GM19328 (cell line): ENCODE measurements at regions not wholly inside any gene's neighbourhood (a gene's known extent, or its start where the extent isn't known, plus 50 kb on each side); places are given as distances from the start of the nearest gene placed in this dataset.

Experiments used
- ATAC-seq: cut with Tn5 transposase; IDR thresholded peaks from one replicate; pipeline ENCODE4 v1.9.1; 2021; ENCODE audit warnings: mild to moderate bottlenecking, moderate library complexity; ENCODE audit not compliant: unreplicated experiment

DNA sequence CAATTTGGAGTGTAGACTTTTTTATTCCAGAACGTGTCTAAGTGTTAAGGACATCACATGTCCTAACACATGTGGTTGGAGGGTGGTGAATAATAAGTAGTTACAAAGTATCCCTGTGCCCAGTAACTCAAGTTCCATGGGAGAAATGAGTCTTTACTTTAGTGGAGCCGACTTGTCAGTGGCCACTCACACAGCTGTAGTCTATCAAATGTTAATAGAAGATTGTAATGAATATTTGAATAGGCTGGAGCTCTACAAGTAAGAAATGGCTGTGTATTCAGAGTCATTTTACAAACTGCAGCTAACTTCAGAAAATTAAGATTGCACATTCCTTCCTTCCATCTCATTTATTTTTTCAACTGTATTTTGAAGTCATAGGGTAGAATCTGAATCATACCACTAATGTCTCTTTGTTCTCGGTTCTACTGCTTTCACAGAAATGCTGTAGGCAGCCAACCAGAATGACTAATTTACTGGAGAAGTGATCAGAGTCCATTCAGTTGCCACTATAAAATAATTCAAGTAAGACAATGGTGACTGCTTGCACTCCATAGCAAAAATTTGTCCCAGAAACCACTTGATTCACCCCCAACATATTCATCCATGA, 394.8 kb downstream of the NR2F1-AS1 start:
- ATAC-seq, result no peak

DNA sequence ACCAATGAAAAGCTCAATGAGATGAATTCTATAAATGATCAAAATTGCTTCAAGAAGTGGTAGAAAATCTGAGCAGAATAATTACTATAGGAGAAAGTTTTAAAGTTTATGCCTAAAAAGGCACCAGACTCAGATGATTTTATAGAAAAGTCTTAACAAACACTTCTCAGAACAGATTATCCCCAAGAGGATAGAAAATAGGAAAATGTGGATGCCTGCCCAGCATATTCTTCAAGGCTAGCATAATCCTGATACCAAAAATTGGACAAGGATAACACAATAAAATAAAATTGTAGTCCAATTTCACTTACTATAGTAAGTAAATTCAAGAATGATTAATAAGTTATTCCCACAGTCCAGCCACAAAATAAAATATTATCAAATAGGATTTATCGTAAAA, 397.0 kb downstream of the NR2F1-AS1 start:
- ATAC-seq, result no peak

DNA sequence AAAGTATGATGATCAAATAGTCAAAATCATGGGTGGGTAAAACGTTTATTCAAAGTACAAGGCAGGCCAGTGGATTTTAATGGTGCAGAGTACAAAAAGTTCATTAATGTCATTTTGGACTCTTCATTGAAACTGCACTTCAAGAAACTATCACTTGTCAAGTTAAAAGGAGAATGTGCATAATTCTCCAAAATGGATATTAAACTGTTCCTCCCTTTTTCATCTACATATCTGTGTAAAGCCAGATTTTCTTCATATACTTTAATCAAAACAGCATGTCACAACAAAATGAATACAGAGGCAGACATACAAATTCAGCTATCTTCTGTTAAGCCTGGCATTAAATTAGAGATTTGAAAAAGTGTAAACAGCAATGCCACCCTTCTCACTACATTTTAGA, 401.6 kb downstream of the NR2F1-AS1 start:
- no peak for ATAC-seq

DNA sequence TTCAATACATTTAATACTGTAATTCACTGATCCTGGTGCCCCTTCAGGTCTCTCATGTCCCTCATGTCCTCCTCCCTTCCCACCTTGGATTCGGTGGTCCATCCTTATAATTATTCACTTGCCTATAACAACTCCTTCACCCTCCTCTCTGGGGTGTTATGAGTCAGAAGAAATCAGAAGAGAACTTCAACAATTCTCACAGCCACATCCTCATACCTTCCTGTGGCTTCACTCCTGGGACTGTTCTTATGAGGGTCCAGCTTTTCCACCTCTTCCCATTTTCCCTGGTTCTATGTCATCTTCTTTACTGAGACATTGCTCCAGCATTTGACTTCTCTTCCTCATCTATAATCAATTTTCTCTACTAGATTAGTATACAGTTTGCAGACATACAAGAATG, 406.1 kb downstream of the NR2F1-AS1 start:
- ATAC-seq, result no peak

DNA sequence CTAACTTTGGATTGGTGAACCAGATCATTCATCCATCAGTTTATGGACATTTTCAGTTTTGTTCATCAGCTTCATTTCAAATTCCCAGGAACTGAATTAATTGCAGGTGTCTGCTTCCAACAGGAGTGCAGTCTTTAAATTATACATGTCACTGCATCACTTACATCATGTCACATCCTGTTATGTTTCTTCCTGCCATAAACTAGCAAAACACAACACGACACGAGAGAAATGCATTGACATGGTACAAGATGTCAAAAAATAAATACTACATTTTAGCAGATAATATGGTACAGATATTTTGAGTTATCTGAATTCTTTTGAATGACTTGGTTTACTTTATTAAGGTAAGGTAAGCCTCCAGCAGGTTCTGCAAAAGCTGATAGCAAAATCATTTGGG, 415.5 kb downstream of the NR2F1-AS1 start:
- no peak for ATAC-seq

DNA sequence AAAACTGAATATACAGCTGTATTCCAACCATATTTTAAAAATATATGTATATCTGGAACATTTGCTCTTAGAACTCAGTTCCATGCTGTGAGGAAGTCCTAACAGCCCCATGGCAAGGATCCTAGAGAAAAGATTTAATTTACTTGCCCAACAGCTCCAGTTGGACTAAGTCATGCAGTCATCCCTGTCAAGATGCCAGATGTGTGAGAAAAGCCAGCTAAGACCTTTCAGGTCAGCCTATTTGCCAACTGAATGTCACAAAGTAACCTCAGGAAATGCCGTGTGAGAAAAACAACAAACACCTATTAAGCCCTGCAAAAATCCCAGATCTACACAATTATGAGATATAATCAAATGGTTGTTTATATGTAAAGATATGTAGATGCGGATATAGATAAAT, 416.3 kb downstream of the NR2F1-AS1 start:
- no peak for ATAC-seq

DNA sequence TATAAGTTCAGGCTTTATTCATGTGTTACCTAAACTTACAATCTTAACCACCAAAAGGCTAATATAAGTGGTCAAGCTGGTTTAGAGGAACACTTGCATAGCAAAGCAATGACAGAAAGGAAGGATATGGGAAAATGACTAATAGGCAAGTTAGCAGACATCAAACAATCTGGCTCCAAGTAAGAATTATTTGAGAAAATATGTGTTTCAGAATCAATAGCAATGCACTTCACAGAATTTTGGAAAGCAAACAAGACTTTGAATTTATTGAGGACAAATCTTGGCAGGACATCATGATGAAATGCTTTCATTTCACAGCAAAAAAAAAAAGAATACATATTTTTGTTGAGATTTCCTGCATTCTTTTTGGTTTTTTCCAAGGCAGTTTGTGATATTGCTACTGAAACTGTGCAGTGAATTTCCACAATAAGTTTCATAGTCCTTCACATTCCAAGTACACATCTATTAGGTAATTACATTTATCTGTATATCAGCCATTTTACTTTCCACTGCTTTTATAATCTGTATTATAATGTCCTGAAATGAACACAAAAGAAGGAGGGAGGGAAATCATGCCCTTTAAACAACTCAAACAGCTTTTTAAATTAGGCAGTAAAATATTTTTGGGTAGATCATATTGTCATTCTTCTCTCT, 417.9 kb downstream of the NR2F1-AS1 start:
- no peak for ATAC-seq

DNA sequence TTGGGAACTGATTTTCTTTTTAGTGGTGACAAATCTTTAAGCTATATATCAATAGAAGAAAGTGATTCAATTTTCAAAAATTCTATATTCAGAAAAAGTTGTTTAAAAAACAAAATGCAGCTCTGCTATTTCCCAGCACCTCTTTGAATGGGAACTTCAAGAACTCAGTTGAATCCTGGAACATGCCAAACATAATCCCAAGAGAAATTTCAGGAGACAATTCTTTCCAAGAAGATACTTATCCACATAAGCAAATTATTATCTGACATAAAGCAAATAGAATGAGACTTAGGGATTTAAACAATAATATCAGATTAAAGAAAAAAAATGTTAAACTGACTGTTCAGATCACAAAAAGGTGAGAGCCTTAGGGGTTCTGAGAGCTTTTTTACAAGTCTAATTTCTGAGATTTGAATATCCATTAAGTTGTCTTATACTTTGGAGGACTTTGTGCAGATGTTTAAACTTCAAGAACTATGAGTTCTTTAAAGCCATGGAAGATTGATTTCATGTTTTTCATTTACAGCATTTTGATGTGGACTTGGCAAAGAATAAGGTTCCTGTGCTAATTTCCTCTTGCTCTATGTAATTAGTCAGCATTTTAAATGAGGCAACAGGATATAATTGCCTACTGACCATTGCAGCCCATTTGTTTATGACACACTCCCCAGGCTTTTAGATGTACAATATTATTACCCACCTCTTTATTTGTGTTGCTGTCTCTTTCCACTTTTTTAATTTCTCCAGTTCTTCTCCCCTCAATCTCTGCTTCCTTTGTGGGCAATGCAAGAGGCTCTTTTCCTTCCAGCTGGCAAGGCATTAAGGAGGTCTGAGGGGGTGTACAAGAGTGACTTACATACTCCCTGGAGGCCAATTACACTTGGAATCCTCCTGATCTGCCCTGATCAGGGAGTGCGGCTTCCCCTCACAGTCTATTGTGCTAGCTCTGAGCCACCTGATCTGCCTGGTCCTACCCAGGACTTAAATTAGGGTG, 419.1 kb downstream of the NR2F1-AS1 start:
- no peak for ATAC-seq

DNA sequence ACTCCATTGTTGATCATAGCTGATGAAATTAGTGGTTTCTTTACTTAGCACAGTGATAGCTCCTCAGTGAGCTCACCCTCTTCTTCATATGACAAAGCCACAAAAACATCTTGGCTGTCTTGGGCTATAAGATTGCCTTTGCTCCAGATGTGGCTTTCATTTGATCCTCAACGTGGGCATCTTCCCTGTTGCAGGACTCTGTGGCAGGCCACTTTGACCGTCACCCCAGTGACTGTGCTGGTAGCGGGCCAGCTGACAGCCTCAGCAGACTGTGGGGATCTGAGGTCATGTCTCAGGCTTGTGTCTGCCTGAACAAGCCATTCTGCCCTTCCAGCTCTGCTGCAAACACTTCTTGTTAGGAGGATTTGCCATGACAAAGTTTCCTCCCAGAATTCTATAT, 422.2 kb downstream of the NR2F1-AS1 start:
- ATAC-seq, result no peak

DNA sequence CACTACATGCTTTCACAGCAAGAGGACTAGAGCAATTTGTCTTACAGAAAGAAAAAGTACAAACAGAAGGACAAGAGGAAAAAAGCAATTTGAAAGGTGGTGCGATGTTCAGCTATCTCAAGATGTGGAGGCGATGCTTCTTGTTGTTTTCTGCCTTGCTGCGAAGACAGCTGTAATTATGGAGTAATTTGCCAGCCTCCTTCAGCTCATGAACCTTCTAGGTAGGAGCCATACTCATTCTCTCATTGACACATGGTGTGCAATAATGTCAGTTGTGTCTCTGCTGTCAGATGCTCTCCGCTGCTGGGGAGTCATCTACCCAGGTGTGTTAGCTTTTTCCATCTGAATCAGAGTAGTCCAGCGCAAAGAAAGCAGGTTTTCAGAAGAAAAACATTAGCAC, 424.5 kb downstream of the NR2F1-AS1 start:
- no peak for ATAC-seq

DNA sequence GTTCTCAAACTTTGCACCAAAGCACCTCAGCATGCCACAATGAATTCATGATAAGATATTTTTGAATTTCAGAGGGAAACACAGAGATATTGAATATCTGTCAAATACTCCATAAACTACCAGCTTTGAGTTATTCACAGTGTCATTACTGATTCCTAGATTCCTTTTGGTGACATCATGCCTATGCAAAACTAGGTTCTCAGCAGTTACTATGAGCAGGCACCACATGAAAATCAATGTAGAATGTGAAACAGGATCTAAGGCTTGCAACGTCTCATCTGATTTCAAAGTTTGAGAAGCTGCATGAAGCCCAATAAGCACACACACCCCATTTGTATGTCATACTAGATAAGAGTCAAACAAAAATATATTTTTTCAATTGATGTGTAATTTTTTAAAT, 426.5 kb downstream of the NR2F1-AS1 start:
- ATAC-seq, result no peak

DNA sequence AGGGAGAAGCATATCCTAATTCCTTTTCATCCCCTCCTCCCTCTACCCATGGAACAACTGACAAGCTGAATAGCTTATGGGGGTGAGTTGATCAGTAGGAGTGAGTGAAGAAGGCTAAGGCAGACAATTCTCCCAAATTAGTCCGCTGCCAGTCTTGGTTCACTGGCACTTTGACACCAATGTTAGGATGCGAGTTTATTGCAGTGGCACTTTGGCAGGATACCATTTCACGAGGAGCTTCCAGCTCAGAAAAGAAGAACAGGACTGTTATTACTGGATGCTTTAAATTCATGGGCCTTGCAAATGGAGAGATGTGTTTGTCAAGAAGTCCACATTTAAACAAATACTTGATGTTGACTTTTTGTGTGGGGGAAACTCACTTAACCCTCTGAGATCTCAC, 427.6 kb downstream of the NR2F1-AS1 start:
- no peak for ATAC-seq

DNA sequence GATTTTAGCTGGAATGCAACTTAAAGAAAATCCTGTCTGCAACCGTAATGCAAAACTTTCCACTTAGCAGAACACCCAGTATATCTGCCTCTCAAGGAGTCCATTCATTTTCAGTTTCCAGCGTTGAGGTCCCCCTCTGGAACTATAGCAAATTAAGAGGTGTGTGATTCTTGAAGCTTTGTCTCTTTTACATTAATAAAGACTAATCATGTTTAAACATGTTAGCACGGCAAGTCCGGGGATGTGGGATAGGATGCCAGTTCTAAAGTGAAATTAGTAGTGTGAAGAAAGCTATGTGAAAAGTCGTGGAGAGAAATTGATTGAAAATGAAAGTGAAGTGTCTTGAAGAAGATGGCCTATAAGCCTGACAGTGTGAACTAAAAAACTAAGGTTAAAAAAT, 429.1 kb downstream of the NR2F1-AS1 start:
- no peak for ATAC-seq

DNA sequence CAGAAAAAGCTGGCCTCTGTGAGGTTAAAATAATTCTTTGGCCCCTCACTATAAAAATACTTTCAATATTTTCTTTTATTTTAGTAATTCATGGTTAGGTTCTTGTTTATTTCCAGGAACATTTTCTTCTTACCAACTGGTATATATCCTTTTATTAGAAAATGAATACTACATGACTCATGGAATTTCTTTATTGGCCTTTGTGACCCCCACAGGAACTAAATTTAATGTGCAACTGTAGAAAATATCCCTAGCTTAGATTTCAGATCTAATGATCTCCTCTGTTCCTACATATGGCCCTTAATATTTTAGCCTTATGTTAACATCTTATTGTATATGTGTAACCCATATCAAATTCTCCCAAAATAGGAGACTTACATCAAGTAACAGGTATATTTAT, 429.9 kb downstream of the NR2F1-AS1 start:
- no peak for ATAC-seq

DNA sequence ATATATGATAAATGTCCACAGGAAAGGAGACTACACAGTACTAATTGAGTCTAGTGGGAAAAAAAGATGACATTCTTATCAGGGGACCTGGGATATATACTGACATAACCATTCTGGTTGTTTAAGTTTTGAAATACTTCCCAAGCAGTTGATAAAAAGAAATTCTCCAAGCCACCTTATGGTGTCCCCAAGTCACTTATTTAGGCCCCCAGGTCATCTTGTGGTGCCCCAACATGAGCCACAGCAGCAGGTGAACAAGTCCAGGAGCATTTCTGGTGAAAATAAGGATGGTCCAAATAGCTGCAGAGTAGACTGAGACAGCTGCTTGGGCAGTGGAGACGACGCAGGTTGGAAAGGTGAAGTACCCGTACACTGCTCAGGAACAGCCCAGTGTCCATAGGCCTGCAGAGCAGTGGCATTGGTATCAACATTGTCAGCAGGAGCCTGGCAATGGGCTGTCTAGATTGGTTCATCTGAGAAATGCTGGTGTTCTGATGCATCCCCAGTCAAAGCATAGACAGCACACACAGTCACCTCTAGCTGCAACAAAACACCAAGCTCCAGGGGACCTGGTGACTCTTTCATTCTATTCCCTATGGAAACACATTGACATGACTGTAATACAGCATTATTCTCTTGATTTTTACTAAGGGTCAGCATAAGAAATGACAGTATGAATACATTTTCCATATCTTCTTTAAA, 430.6 kb downstream of the NR2F1-AS1 start:
- ATAC-seq, result no peak

DNA sequence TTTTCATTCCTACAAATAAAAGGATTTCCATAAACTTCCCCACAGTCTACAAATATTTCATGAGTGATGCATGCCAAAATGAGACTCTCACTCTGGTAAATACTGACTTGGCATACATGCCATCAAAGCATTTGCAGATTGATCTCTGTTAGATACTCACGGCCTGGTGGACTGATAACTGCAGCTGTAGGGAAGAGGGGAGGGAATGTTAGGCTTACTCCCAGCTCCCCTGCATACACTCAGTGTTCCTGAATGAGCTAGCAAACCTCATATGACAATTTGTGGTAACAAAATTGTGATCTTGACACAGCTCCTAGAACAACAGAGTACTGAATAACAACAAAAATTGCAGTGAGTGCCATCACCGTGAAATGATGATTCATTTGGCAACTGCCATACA, 435.3 kb downstream of the NR2F1-AS1 start:
- no peak for ATAC-seq

DNA sequence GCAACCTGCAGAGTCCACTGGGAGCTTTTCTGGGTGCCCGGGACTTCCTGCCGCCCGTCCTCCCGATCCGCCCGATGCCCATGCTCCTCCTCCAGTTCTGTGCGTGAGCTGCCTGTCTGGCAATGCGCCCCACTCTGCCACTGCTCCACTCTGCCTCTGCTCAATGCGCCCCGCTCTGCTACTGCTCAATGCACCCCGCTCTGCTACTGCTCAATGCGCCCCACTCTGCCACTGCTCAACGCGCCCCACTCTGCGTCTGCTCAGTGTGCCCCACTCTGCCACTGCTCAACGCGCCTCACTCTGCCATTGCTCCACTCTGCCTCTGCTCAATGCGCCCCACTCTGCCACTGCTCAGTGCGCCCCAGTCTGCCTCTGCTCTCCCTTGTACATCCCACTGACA, 436.0 kb downstream of the NR2F1-AS1 start:
- no peak for ATAC-seq

DNA sequence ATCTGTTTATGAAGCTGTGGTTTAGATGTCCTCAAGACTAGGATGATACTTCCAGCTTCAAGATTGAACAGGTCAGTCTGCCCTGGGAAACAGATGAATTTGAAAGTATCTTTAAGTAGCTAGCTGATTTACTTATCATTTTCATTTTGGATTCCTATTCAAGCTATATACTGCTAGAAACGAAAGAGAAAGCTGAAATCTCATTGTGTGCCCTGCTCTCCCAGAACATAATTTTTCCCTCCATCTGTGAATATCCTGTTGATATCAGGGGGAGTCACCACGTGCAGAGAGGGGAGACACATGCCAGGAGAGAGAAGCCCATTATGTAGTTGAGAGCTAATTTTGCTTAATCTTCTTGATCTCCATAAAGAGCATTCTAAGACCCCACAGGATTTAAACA, 439.1 kb downstream of the NR2F1-AS1 start:
- ATAC-seq, result no peak

DNA sequence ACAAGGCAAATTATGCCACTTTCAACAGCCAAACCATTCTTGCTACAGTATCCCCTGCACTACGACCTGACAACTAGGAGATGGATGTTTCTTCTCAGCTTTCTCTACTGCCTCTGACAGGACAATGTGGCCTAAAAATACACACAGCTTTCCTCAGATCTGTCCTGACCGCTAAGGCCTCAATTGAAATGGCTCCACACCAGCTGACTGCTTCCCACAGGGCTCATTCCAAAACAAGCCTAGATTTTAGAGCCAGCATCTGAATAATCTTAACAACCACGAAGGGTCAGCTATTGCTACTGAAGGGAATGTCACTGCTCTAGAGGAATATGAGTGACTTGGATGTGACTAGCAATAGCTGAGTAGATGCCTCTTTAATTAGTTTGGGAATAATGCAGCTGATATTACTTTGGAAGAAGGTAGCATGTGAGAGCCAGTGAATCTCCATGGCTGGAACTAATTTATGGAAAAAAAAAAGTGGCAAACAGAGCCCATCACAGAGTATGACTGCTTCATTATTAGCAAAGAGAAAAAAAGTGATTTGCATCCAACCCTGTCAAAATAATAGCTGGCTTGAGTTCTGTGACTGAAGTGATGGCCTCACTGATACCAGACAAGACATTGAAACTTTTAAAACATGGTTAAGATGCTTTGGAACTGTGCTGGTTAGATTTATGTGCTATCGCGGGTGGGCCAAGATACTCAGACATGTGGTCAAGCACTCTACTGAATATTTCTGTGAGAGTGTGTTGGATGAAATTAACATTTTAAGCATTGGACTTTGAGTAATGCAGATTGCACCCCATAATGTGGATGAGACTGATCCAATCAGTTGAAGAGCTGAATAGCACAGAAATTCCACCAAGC, 450.2 kb downstream of the NR2F1-AS1 start:
- ATAC-seq, result no peak

DNA sequence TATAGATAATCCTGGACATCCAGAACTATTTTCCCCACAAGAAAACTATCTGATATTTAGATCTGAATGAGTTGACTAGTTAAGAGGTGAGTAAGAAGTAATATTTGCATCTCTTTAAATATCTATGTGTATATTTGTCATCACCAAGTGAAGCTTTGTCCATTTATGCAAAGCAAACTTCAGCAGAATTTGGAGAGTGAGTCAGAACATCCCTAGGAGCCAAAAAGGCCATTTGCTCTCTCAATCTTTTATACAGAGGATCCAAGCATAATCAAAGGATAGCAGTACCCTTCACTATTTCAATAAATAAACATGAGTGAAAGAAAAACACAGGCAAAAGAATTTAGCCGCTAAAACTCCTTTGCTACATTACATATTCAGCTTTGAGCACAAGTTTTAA, 454.4 kb downstream of the NR2F1-AS1 start:
- ATAC-seq, result no peak
